ENCODE measurements at regions not wholly inside any gene's neighbourhood (a gene's known extent, or its start where the extent isn't known, plus 50 kb on each side); places are given as distances from the start of the nearest gene placed in this dataset.

DNA sequence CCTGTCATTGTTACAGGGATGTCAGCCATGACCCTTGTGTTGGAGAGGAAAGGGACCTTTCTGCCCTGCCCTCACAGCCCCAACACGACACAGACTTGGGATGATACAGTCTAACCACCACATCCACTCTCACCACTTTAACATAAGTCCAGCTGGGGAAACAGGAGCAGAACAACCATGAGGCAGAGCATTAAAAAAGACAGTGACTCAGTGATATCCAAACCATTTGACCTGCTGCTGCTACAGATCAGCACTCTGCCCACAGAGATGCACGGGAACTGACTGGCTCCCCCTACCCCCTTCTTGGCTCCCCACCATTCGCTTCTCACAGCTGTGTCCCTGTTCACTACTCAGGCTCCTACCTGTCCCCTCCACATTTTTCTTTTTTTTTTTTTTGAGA lies 458.6 kb downstream of the ZNF608 start:
- TF ChIP-seq, protein P1, sequence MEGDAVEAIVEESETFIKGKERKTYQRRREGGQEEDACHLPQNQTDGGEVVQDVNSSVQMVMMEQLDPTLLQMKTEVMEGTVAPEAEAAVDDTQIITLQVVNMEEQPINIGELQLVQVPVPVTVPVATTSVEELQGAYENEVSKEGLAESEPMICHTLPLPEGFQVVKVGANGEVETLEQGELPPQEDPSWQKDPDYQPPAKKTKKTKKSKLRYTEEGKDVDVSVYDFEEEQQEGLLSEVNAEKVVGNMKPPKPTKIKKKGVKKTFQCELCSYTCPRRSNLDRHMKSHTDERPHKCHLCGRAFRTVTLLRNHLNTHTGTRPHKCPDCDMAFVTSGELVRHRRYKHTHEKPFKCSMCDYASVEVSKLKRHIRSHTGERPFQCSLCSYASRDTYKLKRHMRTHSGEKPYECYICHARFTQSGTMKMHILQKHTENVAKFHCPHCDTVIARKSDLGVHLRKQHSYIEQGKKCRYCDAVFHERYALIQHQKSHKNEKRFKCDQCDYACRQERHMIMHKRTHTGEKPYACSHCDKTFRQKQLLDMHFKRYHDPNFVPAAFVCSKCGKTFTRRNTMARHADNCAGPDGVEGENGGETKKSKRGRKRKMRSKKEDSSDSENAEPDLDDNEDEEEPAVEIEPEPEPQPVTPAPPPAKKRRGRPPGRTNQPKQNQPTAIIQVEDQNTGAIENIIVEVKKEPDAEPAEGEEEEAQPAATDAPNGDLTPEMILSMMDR (conservative IDR thresholded peaks at IDR 0.05; ENCODE audit: low read length), result no peak
- TF ChIP-seq EZH2phosphoT487 (IDR thresholded peaks at IDR 0.05; ENCODE audit: borderline replicate concordance, low read depth, low read length), result no peak
